SU-DHL-6 (cell line): ENCODE measurements at regions not wholly inside any gene's neighbourhood (a gene's known extent, or its start where the extent isn't known, plus 50 kb on each side); places are given as distances from the start of the nearest gene placed in this dataset.

Experiments used
- CTCF ChIP-seq: fragments of 200-600 bp; sonication (generic); IDR thresholded peaks from one replicate; pipeline ENCODE4 v1.5.1; 2017; ENCODE audit warnings: antibody characterized with exemption, mild to moderate bottlenecking, low read length, moderate library complexity; ENCODE audit not compliant: insufficient read depth, poor library complexity, severe bottlenecking
- EZH2phosphoT487 ChIP-seq: fragments of 200-600 bp; sonication (generic), shearing (Covaris generic); conservative IDR thresholded peaks from 2 replicates; pipeline ENCODE4 v1.6.1; 2018; ENCODE audit warnings: mild to moderate bottlenecking, antibody characterized with exemption, low read length, moderate library complexity, mixed read lengths

- no peak for TF ChIP-seq CTCF
- TF ChIP-seq EZH2phosphoT487, result no peak
Measured at GRCh38 chr2:5908071-5908470, 215.9 kb downstream of the SOX11 start.
